HG02571 (cell line): ENCODE measurements at regions not wholly inside any gene's neighbourhood (a gene's known extent, or its start where the extent isn't known, plus 50 kb on each side); places are given as distances from the start of the nearest gene placed in this dataset.
"Not testable (repeated sequence)": the region's sequence is repeated elsewhere in the genome, so short reads cannot be mapped to it uniquely, and the experiment has no call there.

Source experiments
- ATAC-seq: cut with Tn5 transposase; IDR thresholded peaks from one replicate; pipeline ENCODE4 v1.9.1; 2021; ENCODE audit warnings: mild to moderate bottlenecking, moderate library complexity; ENCODE audit not compliant: unreplicated experiment

DNA sequence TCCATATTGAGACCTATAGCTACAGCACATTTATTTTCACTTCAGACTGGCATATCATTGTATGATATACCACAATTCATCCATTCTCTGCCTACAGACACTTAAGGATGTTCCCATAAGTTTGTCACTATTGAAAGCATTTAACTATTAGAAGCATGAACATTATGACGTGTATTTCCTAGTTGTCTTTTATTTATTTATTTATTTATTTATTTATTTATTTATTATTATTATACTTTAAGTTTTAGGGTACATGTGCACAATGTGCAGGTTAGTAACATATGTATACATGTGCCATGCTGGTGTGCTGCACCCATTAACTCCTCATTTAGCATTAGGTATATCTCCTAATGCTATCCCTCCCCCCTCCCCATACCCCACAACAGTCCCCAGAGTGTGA is 448.0 kb downstream of the TMEM232 start:
- not testable (repeated sequence) for ATAC-seq

GRCh38 chr5:110284121-110284520 is 442.4 kb downstream of the TMEM232 start:
- ATAC-seq = not testable (repeated sequence)

DNA sequence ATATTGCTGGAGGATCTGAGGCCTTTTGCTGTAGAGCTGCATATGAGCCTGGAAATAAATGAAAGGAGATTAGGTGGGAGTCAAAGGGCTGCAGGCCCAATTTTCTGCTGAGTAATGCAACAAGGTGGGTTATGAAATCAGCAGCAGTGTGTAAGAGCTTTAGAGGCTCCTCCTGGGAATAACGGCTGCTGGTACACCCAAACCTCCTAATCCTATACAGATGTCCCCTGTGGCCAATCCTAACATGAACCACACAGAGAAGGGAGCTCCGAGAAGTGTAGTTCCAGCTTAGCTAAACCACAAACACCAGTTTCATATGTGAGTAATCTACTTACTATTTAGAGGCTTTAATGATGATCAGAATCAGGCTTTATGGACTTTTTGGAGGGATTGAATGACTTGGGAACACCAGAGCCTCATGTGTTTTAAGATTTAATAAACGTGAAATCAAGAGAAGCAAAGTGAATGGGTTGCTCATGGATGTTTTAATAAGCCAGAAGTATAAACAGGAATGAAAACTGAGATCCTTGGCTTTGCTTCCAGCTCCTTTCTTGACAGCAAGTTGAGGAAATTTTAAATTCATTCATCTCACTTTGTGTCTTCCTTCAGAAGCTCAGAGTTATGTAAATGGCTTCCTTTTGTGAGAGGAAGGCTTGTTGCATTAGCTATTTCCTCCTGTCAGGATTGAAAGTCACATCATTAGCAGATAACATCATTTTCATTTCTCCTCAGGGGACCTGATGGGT is 437.5 kb downstream of the TMEM232 start:
- ATAC-seq = no peak

DNA sequence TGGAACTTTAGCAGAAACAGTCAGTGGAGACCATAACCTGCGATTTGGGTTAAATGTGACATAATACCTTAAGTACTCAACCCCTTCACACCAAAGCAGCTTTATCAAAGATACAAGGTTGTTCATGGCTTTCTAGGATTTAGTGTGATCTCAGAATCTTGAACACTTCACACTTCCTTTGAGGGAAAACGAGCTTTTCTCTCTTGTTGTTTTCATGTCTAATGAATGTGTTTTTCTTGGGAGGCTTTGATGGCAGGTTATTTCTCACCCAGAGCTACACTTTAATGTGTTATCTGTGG is 437.0 kb downstream of the TMEM232 start:
- ATAC-seq = no peak

GRCh38 chr5:110290542-110290941 is 435.9 kb downstream of the TMEM232 start:
- no peak for ATAC-seq

DNA sequence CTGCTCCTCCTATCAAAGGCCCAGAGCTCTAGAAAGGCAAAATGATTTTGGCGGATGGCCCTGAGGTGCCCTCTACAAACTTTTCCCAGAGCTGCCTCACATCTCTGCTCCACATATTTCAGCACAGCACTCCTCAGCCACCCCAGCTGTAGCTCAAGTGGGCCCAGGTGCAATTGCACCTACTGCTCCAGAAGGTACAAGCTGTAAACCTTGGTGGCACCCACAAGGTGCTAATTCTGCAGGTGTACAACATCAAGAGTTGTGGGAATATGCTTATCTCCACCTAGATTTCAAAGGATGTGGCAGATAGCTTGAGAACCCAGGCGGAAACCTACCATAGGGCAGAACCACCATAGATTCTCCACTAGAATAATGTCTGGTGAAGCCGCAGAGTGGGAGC is 432.2 kb downstream of the TMEM232 start:
- ATAC-seq = no peak

GRCh38 chr5:110297152-110297670 is 429.3 kb downstream of the TMEM232 start:
- no peak for ATAC-seq

- ATAC-seq = no peak
Observed at GRCh38 chr5:110304176-110304575, 422.3 kb downstream of the TMEM232 start.

GRCh38 chr5:110306650-110307049 is 419.8 kb downstream of the TMEM232 start:
- no peak for ATAC-seq

DNA sequence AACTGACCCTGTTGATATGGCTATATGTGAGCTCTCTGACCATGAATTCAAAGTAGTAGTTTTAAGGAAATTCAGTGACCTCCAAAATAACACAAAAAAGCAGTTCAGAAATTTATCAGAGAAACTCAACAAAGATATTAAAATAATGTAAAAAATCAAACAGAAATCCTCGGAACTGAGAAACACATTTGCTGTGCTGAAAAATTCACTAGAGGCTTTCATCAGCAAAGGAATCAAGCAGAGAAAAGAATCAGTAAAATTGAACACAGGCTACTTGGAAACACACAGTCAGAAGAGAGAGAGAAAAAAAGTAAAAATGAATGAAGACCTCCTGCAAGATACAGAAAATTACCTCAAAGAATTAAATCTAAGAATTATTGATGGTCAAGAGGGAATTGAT is 417.2 kb downstream of the TMEM232 start:
- ATAC-seq = no peak

DNA sequence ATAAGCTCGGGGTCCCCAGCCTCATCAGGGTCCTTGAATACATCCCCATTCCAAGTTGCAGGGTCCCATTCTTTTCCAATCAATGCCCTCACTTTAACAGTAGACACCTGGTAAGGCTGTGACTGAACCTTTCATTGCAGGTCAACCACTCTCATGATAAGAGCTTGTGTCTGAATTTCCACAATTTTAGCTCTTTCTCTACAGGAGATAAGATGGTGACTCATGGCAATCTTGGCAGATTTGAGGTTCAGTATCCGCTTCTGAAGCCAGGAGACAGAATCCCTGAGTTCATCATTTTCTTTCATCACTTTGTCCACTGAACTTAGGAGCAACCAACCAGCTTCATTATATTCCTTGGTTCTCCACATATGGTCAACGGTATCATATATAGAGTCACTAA is 409.9 kb downstream of the TMEM232 start:
- ATAC-seq = not testable (repeated sequence)

DNA sequence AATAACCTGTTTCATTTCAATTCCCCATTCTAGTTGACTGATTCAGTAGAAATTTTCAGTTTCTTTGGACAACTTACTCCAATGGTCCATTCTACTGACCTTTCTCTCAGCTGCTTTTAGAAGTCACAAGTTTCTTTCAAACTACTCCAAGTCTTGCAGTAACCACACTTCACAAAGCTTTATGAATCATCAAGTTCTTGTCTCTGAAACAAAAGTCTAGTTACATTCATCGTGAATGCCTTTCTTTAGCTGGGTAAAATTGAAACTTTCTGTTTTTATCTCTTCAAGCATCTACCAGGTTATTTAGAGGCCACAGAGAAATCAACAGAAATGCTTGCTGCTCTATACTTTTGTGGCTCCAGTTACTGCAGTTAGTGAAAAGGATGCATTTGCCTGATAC is 405.4 kb downstream of the TMEM232 start:
- no peak for ATAC-seq

- ATAC-seq = no peak
Observed at GRCh38 chr5:110323357-110323756, 403.1 kb downstream of the TMEM232 start.

DNA sequence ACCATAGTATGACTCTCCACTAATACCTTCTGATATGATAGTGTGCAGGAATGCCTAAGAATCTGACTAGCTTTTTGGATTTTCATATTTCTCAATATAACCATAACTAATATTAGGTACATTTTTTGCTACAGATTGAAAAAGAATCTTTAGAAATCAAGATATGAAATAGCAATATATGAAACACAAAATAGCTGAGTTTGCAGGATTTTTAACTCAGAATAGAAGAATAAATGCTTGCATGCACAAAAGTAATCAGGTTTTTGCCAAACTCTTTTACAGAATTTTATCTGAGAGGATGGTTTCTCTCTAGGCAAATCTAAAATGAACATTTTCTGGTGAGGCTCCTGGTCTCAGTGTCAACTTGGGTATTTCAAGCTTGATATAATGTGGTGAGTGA is 402.6 kb downstream of the TMEM232 start:
- no peak for ATAC-seq

DNA sequence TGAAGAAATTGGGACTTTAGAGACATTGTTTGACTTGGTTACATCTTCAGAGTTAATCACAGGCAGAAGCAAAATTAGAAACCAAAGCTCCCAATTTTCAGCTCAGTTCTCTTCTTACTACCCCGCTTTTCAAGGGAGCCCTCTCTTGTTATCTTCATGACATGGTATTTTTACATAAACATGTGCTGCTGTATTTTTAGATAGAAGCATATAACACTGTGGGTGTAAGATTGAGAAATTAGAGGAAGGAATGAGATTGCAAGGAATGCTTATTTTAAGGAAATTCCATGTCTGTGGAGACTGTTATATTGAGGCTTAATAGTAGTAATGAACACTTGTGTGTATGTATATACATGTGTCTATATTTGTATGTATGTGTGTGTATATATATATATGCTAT is 401.6 kb downstream of the TMEM232 start:
- ATAC-seq = no peak

DNA sequence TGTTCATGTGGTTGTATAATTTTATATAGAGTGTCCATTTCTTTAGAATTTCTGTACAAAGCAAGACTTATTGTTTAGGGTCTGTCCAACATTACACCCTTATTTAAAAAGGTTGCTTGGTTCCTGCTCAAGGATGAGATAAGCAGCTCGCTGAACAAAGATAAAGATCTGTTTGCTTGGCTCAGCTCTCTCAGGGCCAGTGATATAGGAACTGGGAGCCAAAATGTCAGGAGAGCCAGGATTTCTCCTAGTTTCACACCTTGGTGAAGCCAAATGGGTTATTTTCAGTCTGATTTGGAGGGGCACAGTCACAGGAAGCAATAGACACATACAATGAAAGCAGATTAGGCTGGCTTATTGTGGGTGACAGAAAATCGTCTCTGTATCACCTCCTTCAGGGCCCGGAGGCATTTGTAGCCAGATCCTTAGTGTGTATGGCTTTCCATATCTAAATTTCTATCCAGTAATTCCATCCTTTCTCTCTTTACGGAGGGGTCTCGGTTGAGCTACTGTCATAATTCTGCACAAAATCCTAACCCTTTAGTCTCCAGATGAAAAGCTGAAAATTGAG is 396.4 kb downstream of the TMEM232 start:
- ATAC-seq = no peak

DNA sequence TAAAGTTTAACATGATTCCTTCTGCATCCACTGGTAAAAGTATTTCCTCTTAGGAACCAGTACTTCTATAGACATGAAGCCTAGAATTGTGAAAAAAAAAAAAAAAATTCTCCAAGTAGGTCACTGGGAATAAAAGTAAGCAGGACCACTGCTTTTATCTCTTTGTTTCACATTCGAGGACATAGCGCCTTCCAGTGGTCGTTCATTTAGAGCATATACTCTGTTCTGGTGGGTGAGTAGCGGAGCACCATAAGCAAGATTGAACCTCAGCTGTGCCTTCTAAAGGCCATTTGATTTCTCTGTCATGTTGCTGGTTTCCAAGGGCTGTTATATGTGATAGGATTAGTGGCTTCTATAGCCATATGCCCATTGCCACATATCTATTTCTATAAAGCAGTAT is 393.1 kb downstream of the TMEM232 start:
- no peak for ATAC-seq

- no peak for ATAC-seq
Observed at GRCh38 chr5:110335361-110336066, 391.0 kb downstream of the TMEM232 start.

- no peak for ATAC-seq
Observed at GRCh38 chr5:110338341-110339083, 388.0 kb downstream of the TMEM232 start.

DNA sequence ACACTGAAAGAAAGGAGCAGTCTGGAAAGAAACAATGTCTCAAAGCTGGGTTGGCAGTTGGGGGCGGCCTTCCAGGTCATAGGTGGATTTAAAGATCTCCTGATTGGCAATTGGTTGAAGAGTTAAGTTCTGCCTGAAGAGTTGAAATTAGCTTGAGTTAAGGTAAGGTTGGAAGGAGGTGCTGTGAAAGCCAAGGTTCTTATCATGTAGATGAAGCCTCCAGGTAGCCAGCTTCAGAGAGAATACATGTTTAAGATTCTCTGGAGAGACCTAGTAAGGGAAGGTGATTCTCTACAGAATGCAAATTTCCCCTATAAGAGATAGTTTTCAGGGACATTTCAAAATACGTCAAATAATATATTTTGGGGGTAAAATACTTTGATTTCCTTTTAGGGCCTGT is 387.1 kb downstream of the TMEM232 start:
- no peak for ATAC-seq

DNA sequence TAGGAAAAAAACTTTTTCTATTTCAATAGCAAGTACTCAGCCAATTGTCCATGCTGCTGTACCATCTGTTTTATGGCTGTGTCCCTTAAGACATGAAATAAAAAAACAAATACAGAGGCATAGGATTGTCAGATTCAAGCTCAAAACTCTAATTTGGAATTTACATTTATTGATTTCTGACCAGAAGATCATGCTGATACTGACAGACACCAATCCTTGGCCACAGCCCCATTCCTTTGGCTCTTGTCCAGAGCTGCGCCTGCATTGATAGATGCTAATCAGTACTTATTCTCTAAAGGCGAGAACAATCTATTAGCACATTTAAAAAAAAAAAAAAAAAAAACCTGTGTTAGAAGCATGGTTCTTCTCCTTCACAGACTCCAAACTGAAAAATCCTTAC is 384.6 kb downstream of the TMEM232 start:
- no peak for ATAC-seq
